HuH-7 (cell line): ENCODE measurements at regions not wholly inside any gene's neighbourhood (a gene's known extent, or its start where the extent isn't known, plus 50 kb on each side); places are given as distances from the start of the nearest gene placed in this dataset.

Source experiments
- DNase-seq: peaks from one replicate; pipeline ENCODE4 v3.0.0; 2011; ENCODE audit warnings: low spot score

- no peak for DNase-seq
These were observed 1074.4 kb downstream of the ADGRL2 start for GRCh38 chr1:82875170-82875569.

- DNase-seq, result no peak
These were observed 1073.3 kb downstream of the ADGRL2 start for GRCh38 chr1:82874041-82874440.

GRCh38 chr1:82870332-82870731 is 1069.6 kb downstream of the ADGRL2 start:
- DNase-seq, result no peak

GRCh38 chr1:82867781-82868180 is 1067.0 kb downstream of the ADGRL2 start:
- no peak for DNase-seq

- no peak for DNase-seq
These were observed 1061.0 kb downstream of the ADGRL2 start for GRCh38 chr1:82861749-82862148.

- no peak for DNase-seq
These were observed 1057.3 kb downstream of the ADGRL2 start for GRCh38 chr1:82858031-82858430.

GRCh38 chr1:82849460-82849859 is 1048.7 kb downstream of the ADGRL2 start:
- DNase-seq, result no peak

GRCh38 chr1:82848043-82848442 is 1047.3 kb downstream of the ADGRL2 start:
- DNase-seq, result no peak

GRCh38 chr1:82845866-82846265 is 1045.1 kb downstream of the ADGRL2 start:
- no peak for DNase-seq

GRCh38 chr1:82844911-82845827 is 1044.4 kb downstream of the ADGRL2 start:
- no peak for DNase-seq

GRCh38 chr1:82844447-82844846 is 1043.7 kb downstream of the ADGRL2 start:
- DNase-seq, result no peak

- DNase-seq, result no peak
These were observed 1043.1 kb downstream of the ADGRL2 start for GRCh38 chr1:82843876-82844275.

GRCh38 chr1:82840192-82840591 is 1039.5 kb downstream of the ADGRL2 start:
- DNase-seq, result no peak

GRCh38 chr1:82837766-82838465 is 1037.2 kb downstream of the ADGRL2 start:
- DNase-seq, result no peak

- no peak for DNase-seq
These were observed 1036.4 kb downstream of the ADGRL2 start for GRCh38 chr1:82836973-82837680.

- no peak for DNase-seq
These were observed 1035.7 kb downstream of the ADGRL2 start for GRCh38 chr1:82836213-82836972.

GRCh38 chr1:82830690-82831380 is 1030.1 kb downstream of the ADGRL2 start:
- no peak for DNase-seq

- DNase-seq, result no peak
These were observed 1028.8 kb downstream of the ADGRL2 start for GRCh38 chr1:82829527-82829926.

- DNase-seq, result no peak
These were observed 1023.1 kb downstream of the ADGRL2 start for GRCh38 chr1:82823876-82824275.

GRCh38 chr1:82820816-82821215 is 1020.1 kb downstream of the ADGRL2 start:
- DNase-seq, result no peak

- no peak for DNase-seq
These were observed 1018.5 kb downstream of the ADGRL2 start for GRCh38 chr1:82819234-82819633.
